ENCODE measurements at regions not wholly inside any gene's neighbourhood (a gene's known extent, or its start where the extent isn't known, plus 50 kb on each side); places are given as distances from the start of the nearest gene placed in this dataset.
A peak's percentile ranks its signal among the peaks of the same experiment; 100 is the strongest.

DNA sequence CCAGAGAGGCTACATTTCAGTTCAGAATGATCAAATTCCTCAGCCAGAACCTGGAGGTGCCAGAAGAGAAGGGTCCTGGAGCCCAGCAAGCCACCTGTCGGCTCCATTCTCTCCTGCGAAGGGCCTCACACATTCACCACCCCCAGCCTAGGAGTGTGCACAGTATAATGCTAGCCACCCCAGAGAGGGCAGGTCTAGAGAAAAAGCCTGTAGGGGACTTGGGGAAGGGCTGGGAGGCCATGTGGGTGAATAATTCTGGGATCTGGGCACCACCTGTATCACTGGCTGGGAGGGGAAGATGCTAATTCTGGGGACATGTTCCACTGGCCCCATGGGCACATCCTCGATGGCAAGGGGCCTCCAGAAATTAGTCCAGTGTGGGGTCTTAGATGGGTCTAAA, 127.6 kb upstream of the HNMT start:
- Histone ChIP-seq H3K4me3 (ENCODE audit: low read depth, low read length) (no peak overlapping the region), H3K27ac (ENCODE audit: low read depth) (no peak overlapping the region), H3K4me1 (ENCODE audit: insufficient read depth) (no peaks in the 10 kb centered on the region), H3K36me3 (ENCODE audit: insufficient read depth) (no peaks in the 10 kb centered on the region)
- DNase-seq (ENCODE audit: extremely low spot score) = no peak
- WGBS = 91% methylated on average over 3 of the region's 3 CpGs

DNA sequence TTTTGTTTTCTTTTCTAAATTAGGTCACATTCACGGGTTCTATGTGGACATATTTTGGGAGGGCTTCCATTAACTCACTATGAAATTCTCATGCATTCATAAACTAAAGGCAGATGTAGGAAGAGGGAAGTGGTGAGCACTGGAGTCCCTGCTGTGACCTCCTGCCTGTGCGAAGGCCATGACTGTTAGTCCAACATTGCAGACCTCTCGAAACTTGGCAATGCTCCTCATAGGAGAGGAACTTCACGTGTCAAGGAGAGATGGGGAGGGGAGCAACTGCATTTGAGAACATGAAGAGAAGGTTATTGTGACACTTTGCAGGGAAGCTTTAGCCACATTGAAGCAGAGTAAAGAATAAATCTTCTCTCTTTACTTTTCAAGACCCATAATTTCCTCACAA, 126.4 kb upstream of the HNMT start:
- no peak for DNase-seq (ENCODE audit: extremely low spot score)
- Histone ChIP-seq H3K36me3 (ENCODE audit: insufficient read depth) (no peaks in the 10 kb centered on the region), H3K4me3 (ENCODE audit: low read depth, low read length) (no peak overlapping the region), H3K4me1 (ENCODE audit: insufficient read depth) (no peaks in the 10 kb centered on the region), H3K27ac (ENCODE audit: low read depth) (no peak overlapping the region)
- 63% methylated on average over 4 of the region's 4 CpGs for WGBS

DNA sequence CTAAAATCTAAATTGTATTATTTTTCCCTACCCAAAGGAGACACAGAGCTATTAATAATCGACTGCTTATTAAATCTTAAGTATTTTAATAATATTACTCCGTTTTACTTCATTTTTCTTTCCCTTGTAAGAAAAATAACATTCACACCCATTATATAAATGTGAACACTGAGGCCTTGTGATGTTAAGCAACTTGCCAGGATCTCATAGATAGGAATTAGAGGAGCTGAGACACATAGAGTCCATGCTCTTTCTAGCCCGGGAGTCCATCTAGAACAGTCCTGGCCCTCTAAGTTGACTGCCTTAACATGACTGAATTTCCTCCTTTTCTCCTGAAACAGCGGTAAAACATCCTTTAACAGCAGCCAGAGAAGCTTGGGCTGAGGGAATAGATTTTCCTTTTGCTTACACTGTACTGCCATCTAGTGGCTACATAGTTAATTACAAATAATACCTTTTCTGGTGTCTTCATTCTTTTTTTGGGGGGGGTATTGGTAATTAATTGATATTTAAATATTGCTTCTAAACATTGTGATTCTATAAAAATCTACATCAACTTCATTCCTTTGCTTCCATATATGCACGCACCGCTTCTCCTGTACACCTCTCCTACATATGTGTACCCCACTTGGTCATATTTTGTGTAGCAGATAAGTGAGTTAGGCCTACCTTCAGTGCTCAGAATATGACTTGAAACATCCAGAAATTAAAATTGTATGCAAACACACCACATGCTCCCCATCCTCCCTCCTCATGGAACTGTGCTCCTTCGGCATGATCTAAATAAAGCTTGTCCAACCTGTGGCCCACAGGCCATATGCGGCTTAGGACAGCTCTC, 125.8 kb upstream of the HNMT start:
- 38% methylated on average over 8 of the region's 8 CpGs for WGBS
- DNase-seq (ENCODE audit: extremely low spot score) = no peak
- H3K36me3 ChIP-seq (ENCODE audit: insufficient read depth) = no peaks in the 10 kb centered on the region

DNA sequence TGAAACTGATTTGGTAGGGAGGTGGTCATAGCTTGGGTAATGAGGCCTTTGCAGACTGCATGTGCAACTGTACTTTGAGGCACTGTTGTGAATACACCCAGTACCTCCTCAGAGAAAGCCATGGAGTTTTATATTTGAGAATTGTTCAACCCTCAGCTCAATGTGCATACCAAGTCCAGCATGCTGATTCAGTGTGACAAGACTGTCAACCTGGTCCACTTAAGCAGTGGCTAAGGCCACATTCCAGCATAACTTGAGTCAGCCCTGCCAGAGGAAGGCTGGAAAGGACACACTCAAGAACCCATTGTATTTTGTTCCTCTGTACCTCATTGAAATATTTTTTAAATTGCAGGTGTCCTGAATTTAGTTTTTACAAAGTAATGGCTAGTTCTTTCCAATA, 121.8 kb upstream of the HNMT start:
- Histone ChIP-seq H3K4me1 (ENCODE audit: insufficient read depth) (no peaks in the 10 kb centered on the region), H3K36me3 (ENCODE audit: insufficient read depth) (no peaks in the 10 kb centered on the region), H3K27ac (ENCODE audit: low read depth) (no peak overlapping the region), H3K4me3 (ENCODE audit: low read depth, low read length) (no peak overlapping the region)
- no peak for DNase-seq (ENCODE audit: extremely low spot score)

More for the DNA sequence above, 125.8 kb upstream of the HNMT start:
- no peaks in the 10 kb centered on the region for H3K4me1 ChIP-seq (ENCODE audit: insufficient read depth)
- no peak overlapping the region for H3K4me3 ChIP-seq (ENCODE audit: low read depth, low read length)
- no peak overlapping the region for H3K27ac ChIP-seq (ENCODE audit: low read depth)

DNA sequence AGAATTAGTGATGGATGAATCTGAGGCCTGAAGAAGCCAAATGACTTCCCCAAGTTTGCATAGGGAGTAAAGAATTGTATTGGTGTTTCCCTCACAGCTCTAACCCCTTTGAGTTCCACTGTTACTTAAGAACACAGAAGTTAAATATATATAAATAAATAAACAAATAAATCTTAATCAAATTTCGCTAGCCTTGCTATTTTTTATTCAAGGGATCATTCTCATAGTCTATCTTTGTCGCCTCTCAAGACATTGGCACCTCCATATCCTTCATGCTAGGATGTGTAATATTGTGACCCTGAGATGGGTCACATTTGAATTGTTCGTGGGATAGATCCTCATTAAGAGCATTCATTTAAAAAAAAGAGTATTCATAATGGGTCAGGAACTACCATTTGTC, 121.3 kb upstream of the HNMT start:
- 67% methylated on average over 3 of the region's 3 CpGs for WGBS
- DNase-seq (ENCODE audit: extremely low spot score) = no peak
- no peaks in the 10 kb centered on the region for H3K36me3 ChIP-seq (ENCODE audit: insufficient read depth)

DNA sequence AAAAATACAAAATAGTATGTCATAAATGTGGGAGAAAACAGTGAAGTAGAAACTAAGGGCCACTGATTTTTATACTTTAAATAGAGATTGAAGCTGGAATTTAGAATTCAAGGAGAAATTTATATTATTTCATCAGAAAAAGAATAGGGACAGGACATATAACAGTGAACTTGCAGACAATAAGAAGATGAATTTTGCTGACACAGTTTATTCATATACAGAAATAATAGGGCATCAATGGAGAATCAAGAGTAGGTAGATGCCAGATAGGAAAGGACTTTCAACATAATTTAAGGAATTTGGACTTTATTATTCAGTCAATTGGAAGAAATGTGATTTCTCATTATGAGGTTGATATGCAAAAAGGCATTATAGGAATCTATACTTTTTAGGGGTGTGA, 118.9 kb upstream of the HNMT start:
- Histone ChIP-seq H3K4me3 (ENCODE audit: low read depth, low read length) (no peak overlapping the region), H3K27ac (ENCODE audit: low read depth) (no peak overlapping the region), H3K4me1 (ENCODE audit: insufficient read depth) (no peaks in the 10 kb centered on the region), H3K36me3 (ENCODE audit: insufficient read depth) (no peaks in the 10 kb centered on the region)
- no peak for DNase-seq (ENCODE audit: extremely low spot score)

More for the DNA sequence above, 121.3 kb upstream of the HNMT start:
- H3K4me3 ChIP-seq (ENCODE audit: low read depth, low read length) = no peak overlapping the region
- no peak overlapping the region for H3K27ac ChIP-seq (ENCODE audit: low read depth)
- no peaks in the 10 kb centered on the region for H3K4me1 ChIP-seq (ENCODE audit: insufficient read depth)

DNA sequence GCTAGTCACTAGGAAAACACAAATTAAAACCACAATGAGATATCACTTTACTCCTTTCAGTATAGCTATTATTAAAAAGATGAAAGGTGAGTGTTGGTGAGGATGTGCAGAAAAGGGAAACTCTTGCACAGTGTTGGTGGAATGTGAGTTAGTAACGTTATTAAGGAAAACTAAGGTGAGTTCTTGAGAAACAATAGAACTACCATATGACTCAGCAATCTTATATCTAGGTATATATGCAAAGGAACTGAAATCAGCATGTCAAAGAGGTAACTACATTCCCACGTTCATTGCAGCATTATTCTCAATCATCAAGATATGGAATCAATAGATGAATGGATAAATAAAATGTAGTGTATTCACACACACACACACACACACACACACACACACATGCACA, 117.3 kb upstream of the HNMT start:
- Histone ChIP-seq H3K27ac (ENCODE audit: low read depth) (no peak overlapping the region), H3K36me3 (ENCODE audit: insufficient read depth) (no peaks in the 10 kb centered on the region), H3K4me1 (ENCODE audit: insufficient read depth) (no peaks in the 10 kb centered on the region), H3K4me3 (ENCODE audit: low read depth, low read length) (no peak overlapping the region)
- DNase-seq (ENCODE audit: extremely low spot score) = no peak
- 69% methylated on average over 2 of the region's 2 CpGs for WGBS

DNA sequence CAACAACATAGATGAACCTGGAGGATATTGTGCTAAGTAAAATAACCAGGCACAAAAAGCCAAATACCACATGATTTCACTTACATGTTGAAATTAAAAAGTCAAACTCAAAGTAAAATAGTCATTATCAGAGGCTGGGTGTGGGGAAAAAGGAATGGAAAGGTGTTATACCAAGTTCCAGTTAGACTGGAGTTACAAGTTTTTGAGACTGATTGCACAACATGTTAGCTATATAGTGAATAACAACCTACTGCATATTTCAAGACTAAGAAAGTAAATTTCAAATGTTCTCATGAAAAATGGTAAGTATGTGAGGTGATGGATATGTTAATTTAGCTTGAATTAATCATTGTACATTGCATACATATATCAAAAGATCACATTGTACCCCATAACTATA, 116.8 kb upstream of the HNMT start:
- peak; percentile 43 for DNase-seq (ENCODE audit: extremely low spot score)
- H3K27ac ChIP-seq (ENCODE audit: low read depth) = no peak overlapping the region
- H3K36me3 ChIP-seq (ENCODE audit: insufficient read depth) = no peaks in the 10 kb centered on the region
- H3K4me1 ChIP-seq (ENCODE audit: insufficient read depth) = no peaks in the 10 kb centered on the region
- no peak overlapping the region for H3K4me3 ChIP-seq (ENCODE audit: low read depth, low read length)

DNA sequence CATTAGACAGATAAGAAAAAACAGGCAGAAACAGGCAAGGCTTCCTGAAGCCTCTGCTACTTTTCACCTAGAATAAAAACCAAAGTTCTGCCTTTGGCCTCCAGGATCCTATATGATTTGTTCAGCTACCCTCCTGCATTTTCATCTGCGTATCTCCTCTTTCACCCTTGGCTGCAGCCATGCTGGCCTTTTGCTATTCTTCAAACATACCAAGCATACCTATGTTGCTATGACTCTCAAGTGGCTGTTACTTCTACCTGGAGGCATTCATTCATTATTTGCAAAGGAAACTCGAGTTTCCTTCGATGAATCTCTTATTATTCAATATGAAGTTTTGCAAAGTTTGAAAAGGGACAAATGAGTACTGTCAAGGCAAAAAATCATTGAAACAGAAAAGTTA, 106.4 kb upstream of the HNMT start:
- Histone ChIP-seq H3K27ac (ENCODE audit: low read depth) (no peak overlapping the region), H3K4me1 (ENCODE audit: insufficient read depth) (no peaks in the 10 kb centered on the region), H3K36me3 (ENCODE audit: insufficient read depth) (no peaks in the 10 kb centered on the region), H3K4me3 (ENCODE audit: low read depth, low read length) (no peak overlapping the region)
- WGBS = 73% methylated on average over 3 of the region's 3 CpGs
- DNase-seq (ENCODE audit: extremely low spot score) = no peak

DNA sequence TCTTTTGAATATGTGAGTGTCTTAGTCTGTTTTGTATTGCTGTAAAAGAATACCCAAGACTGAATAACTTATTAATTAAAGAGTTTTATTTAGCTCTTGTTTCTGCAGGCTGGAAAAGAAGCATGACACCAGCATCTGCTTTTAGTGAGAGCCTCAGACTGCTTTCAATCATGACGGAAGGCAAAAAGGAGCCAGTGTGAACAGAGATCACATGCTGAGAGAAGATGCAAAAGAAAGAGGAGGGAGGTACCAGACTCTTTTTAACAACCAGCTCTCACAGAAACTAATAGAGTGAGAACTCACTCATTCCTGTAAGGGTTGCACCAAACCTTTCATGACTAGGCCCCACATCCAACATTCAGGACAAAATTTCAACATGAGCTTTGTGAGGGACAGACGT, 101.6 kb upstream of the HNMT start:
- Histone ChIP-seq H3K27ac (ENCODE audit: low read depth) (no peak overlapping the region), H3K36me3 (ENCODE audit: insufficient read depth) (no peaks in the 10 kb centered on the region)
- 82% methylated on average over 2 of the region's 2 CpGs for WGBS

DNA sequence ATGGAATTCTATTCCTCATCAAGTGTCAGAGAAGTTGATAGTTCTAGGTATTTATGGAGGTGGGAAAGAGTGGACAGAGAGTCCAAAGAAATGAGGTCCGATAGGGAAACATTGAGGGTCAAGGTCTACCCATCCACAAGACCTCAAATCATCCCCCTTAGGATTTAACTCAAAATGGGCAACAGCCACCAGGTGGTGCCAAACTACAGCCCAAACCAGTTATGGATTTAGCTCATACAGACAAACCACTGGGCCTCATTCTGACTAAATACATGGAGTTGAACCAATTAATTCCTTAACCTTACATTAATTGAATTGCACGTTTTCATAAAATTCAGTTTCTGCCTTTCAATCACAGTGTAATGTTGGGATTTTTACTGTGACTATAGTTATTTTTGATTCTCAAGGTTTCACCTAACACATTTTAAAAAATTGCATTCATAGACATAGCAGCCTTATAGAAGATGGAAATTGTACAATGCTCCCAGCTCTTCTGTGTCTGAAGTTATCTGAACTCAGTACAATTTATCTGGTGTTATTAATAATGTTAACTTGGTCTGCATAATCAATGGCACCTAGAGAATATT, 98.2 kb upstream of the HNMT start:
- no peak overlapping the region for H3K4me3 ChIP-seq (ENCODE audit: low read depth, low read length)
- no peaks in the 10 kb centered on the region for H3K4me1 ChIP-seq (ENCODE audit: insufficient read depth)
- no peak for DNase-seq (ENCODE audit: extremely low spot score)
- no peaks in the 10 kb centered on the region for H3K36me3 ChIP-seq (ENCODE audit: insufficient read depth)
- H3K27ac ChIP-seq (ENCODE audit: low read depth) = no peak overlapping the region
- 26% methylated on average over 2 of the region's 2 CpGs for WGBS

More for the DNA sequence above, 101.6 kb upstream of the HNMT start:
- Histone ChIP-seq H3K4me3 (ENCODE audit: low read depth, low read length) (no peak overlapping the region), H3K4me1 (ENCODE audit: insufficient read depth) (no peaks in the 10 kb centered on the region)
- DNase-seq (ENCODE audit: extremely low spot score) = no peak

DNA sequence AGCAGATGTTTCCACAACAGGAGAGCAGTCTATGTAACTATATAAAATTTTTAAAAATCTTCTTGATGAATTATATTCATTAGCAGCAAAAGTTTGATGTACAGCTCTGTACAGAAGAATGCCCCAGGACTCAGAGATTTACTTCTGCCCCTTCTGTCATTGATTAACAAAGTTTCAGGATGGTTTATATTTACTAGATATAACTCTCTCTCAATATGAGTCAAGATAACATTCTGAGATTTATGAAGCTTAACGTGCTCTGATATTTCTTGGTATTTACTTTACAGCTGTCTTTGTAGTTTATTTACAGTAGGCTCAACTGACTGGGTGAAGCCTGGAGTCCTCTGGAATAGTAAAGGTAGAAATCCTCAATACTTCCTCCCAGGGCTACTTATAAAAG, 93.6 kb upstream of the HNMT start:
- no peak for DNase-seq (ENCODE audit: extremely low spot score)
- Histone ChIP-seq H3K4me1 (ENCODE audit: insufficient read depth) (no peaks in the 10 kb centered on the region), H3K36me3 (ENCODE audit: insufficient read depth) (no peaks in the 10 kb centered on the region), H3K4me3 (ENCODE audit: low read depth, low read length) (no peak overlapping the region), H3K27ac (ENCODE audit: low read depth) (no peak overlapping the region)
- WGBS = 20% methylated on average over 1 of the region's 1 CpG

DNA sequence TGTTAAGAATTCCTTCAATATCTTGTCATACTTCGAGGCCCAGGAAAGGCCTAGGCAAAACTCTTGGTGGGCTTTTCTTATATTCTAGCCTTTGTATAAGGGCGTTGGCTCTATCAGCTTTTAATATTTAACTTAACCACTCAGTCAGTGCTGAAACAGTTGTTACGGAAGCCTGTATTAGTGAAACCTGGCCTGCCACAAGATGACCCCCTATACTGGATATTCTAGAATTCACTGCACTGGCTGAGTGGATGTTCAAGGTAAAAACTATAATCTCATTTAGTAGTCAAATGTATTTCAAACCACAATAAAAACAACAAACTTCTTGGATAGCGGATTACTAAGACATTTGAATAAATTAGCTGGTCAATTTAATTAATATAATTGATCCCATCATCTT, 91.7 kb upstream of the HNMT start:
- no peak for DNase-seq (ENCODE audit: extremely low spot score)
- Histone ChIP-seq H3K36me3 (ENCODE audit: insufficient read depth) (no peaks in the 10 kb centered on the region), H3K4me3 (ENCODE audit: low read depth, low read length) (no peak overlapping the region), H3K4me1 (ENCODE audit: insufficient read depth) (no peaks in the 10 kb centered on the region), H3K27ac (ENCODE audit: low read depth) (no peak overlapping the region)
- WGBS = 89% methylated on average over 4 of the region's 4 CpGs

DNA sequence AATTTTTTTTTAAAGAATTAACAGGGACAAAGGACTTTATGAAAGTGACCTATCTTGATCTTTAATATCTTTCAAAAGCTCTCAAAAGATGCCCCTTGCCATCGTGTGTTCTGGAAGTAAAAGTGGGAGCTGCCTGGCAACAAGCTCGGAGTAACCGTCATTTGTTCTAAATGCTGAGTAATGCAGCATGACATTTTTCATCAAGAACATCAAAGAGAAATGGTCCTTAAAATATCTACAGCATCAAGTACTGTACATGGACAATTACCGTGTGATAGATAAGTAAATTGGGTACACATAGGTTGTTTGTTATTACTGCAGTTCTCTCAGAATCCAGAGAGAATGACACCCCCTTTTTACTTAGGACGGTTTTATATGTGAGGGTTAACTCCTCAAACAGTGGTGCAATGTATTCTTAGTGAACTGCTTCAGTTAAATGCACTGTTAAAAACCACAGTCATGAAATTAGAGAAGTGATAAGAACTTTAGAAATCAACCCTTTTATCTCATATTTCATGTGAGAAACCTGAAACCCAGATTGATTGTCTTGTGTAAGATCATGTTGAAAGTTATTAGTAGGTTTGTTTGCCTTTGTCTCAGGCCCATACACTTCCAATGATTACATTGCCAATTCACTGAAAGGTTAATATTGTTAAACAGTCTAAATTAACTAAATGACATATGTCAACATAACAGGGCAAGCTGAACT, 90.6 kb upstream of the HNMT start:
- 27% methylated on average over 5 of the region's 5 CpGs for WGBS
- H3K27ac ChIP-seq (ENCODE audit: low read depth) = no peak overlapping the region
- no peak overlapping the region for H3K4me3 ChIP-seq (ENCODE audit: low read depth, low read length)
- H3K4me1 ChIP-seq (ENCODE audit: insufficient read depth) = no peaks in the 10 kb centered on the region
- no peak for DNase-seq (ENCODE audit: extremely low spot score)
- H3K36me3 ChIP-seq (ENCODE audit: insufficient read depth) = no peaks in the 10 kb centered on the region
